Fibroblast of upper back skin (primary cell): ENCODE measurements at regions not wholly inside any gene's neighbourhood (a gene's known extent, or its start where the extent isn't known, plus 50 kb on each side); places are given as distances from the start of the nearest gene placed in this dataset.

Source experiments
- DNase-seq: peaks from one replicate; pipeline ENCODE4 v3.0.0-alpha.2; 2013

DNA sequence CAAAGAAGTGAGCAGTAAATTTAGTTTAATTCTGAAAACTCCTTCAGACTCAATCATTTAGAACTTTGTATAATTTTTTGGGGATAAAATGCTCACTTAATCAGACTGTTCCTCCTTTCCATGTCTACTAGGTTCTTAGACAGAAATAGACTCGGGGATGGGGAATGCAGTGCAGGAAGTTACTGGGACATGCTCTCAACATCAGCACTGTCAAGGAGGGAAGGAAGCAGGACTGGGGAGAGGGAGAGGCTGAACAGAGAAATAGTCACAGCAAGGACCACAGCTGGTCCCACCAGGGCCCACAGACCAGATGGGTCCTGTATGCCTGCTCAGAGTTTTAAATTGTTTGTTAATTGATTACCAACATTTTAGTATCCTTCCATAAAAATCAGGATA lies 310.1 kb upstream of the MSX2 start:
- DNase-seq, result no peak

DNA sequence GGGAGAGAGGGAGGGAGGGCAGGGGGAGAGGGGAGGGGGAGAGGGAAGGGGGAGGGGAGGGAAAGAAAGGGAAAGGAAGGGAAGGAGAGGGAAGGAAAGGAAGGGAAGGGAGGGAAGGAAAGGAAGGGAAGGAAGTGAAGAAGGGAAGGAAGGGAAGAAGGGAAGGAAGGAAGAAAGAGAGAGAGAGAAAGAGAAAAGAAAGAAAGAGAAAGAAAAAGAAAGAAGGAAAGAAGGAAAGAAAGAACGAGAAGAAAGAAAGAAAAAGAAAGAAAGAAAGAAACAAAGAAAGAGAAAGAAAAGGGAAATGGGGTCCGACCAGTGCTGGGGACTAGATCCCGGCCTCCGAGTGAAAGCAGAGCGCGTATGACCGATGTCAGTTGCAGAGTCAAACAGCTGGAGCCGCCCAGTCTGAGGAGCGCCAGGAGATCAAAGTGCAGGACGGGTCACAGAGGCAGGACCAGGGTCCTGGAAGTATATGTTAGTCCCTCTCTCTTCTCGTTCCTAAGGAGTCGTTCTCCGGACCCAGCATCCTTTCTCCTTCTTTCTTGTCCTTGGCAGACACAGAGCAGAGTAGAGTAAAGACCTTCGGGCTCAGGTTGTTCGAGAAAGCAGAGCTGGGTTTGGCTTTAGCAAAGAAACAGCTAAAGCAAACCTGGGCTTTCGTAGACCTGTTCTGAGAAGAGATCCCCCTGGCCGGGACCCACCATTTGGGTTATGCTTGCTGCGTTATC lies 305.4 kb upstream of the MSX2 start:
- no peak for DNase-seq

DNA sequence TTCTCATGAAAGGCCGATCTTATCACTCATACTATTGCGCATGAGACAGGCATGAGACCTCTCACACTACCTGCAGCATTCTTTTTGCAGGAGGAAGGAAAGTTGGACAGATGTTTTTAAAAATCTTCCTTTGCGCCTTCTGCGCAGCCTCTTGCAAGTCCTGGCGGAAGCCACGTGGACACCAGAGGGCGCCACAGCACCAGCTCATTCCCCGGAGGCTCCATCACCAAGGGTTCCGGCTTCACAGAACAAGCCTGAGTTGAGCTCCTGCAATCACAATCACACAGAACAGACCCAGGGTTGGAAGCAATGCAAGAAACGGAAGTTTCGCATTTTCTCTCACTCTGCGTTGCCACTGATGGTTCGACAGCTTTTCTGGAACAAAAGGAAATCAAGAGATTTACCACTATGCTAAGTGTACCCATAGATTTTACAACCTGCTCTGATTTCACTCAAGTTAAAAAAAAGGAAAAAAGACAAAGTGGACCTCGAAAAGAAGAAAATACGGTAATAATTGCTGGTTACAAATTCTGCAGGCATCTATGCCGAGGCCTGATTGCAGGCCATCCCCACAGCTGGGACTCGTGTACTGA lies 304.7 kb upstream of the MSX2 start:
- DNase-seq, result peak; percentile 85

DNA sequence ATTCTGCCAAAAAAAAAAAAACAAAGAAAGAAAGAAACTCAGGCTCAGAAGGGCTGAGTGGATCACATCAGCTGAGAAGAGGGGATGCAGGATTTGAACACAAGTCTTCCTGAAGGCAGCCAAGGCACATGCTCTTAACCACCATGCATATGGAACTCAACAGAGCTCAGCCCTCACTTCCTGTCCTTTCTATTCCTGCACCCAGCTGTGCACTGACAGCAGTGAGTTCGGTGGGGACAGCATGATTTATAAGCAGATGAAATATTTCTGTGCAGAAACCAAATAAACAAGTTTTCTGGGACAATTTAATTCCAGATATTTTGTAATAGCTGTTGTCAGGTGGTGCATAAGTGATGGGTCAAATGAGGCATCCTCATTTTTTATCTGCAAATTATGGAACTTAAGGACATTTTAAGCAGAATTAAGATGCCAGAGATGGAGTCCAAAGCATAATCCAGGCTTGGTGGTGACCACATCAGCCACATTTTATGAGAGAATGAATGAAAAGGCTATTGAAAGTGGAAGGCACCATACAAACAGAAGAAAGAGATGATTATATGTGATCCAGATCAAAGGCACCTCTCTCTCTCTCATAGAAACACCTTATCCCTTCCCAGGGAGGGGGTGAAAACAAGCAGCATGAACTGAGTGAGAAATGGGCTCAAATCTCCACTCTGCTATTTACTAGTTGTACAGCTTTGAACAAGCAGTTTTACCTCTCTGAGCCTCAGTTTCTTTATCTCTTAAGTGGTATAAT lies 303.6 kb upstream of the MSX2 start:
- no peak for DNase-seq

DNA sequence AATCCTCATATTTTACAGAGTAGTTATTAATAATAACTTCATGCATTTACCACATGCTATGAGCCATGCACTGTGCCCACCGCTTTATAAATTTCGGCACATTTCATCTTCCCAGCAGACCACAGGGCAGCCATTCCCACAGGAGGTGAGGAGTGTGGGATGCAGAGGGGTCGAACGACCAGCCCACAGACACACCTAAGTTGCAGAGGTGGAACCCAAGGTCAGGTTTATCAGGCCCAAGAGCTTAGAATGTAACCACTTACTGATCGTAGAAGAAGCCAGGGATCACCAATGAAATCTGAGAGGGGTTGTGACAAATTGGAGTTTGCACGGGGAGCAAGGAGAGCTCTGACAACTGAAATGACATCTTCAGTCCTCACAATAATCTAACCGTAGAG lies 303.0 kb upstream of the MSX2 start:
- no peak for DNase-seq

DNA sequence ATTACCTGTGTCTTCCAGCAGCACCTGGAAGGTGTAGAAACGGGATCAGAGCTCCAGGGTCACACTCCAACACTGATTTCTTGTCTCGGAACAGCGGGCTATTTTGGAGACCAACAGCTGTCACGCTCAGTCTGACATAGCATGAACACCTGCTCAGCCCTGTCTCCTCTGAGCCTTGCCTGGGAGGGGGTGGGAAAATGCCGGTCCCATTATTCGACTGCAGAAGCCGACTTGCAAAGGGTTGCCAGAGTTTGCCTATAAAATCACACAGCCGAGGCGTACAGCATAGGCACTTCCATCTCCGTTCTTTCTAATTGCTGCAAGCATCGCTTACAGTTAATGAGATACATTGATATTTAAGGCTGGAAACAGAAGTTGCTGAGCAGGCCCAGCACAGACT lies 300.8 kb upstream of the MSX2 start:
- no peak for DNase-seq

DNA sequence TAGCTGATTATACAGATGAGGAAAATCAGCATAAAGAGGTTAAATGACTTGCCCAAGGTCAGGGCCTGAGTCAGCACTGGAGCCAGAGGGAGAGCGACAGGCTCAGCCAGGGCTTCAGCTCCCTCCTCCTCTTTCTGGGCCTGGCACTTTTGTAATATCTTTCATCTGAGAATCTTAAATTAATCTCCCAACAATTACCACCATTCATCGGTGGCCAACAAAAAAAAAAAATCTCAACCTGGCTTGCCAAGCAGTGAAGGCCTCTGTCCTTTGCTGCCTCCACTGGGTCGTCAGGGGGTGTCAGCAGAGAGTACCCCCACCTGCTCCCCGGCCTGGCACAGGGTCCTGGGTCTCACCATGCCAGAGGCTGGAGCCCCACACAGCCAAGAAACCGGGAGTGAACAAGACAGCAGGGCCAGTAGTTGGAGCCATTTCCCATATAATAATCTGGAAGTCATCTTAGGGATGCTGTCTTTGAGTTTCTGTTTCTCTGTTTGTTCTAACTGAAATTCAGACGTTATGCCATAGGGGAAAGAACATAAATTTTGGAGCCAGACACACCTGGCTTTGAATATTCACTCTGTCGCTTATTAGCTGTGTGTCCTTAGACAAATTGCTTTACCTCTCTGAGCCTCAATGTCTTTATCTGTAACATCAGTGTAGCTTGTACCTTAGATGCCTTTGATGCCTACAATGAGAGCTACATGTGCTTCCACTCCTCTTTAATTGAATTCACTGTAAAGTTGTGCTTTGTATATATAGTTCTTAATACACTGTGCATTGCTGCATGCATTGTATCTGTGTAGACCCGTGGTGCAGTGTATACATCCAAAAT lies 299.9 kb upstream of the MSX2 start:
- DNase-seq, result no peak

DNA sequence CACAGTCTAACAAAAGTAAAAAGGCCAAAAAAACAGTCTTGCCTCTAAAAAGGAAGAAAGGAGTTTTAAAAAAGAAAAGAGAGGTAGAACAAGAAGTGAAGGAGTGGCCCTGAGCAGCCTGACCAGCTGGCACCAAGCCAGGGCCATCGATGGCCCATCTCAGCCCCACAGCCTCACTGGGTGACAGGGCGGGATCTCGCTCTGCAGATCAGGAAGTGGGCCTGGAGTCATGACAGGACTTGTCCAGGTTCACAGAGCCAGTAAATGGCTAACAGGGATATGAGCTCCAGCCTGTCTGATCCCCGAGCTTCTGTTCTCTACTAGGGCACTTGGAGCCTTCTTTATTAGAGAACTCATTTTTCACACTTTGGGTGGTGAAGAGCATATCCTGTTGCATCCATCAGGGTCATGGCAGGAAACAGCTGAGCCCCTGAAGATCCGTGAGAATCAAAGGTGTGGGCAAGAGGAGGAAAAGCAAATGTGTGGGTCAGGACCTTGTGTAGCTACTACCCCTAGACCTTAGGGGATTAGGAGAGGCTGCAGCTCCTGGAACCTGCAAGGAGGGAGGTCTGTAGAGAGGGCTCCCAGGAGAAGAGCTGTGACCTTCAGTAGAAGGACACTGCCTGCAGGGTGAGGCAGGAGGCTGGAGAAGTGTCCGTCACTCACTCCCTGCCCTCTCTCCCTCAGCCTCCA lies 299.0 kb upstream of the MSX2 start:
- no peak for DNase-seq

DNA sequence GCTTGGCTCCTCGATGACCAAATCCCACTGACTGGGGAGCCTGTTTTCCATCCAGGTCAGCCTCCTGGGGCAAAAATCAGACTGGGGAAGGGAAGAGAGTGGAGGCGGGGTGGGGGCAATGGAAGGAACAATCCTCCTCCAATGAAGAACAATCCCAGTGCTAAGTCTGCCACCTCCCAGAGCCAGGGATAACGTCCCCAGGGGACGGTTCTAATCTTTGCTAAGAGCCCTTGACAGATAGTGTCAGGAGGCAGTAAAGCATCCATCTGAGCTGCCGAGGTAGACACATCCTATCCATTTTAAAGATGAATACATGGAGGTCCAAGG lies 298.5 kb upstream of the MSX2 start:
- no peak for DNase-seq

DNA sequence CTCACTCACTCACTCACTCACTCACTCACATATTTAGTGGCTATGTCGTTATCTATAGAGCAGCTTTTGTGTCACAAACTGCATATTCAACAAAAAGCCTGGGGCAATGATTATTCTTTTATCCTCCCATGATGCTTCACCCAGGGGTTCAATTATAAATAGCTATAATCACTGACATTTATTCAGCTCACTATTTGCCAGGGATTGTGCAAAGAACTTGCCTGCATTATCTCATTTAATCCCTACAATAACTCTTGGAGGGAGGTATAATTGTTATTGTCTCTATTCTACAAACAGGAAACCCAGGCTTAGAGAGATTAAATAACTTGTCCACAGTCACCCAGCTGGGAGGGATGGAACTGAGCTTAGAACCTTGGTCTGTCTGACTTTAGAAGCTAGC lies 298.0 kb upstream of the MSX2 start:
- no peak for DNase-seq

DNA sequence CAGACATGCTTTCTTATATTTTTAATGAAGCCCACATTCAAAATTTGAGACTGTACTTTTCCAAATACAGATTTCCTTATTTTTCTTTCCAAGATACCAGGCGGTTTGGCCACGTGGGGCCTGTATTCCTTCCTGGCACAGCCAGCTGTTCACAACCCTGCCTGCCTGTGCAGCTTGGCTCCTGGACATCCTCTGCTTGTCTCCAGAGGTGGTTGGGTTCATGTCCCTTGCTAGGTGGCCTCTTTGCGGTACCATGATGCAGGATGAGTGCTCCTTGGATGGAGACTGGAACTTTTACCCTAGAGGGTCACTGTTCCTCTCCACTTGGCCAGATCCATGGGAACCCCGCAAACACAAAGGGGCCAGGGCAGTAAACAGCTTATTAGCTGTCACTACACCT lies 297.5 kb upstream of the MSX2 start:
- no peak for DNase-seq

DNA sequence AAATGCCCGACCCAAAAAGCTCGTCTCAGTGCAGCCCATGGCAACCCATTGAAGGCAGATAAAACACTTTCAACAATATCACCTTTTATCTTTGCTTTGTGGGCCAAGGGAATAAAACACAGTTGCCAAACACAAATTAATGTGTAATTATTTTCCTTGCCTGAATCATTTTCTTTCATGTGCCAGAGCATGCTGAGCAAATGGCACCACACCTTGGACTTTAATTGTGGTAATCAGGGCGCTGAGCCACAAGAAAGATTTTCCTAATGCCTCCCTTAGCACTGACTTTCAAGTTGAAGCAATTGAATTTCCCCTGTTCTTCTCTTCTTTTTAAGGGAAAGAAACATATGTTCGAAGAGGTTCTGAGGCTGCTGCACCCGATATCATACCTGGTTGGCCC lies 297.1 kb upstream of the MSX2 start:
- DNase-seq, result no peak

DNA sequence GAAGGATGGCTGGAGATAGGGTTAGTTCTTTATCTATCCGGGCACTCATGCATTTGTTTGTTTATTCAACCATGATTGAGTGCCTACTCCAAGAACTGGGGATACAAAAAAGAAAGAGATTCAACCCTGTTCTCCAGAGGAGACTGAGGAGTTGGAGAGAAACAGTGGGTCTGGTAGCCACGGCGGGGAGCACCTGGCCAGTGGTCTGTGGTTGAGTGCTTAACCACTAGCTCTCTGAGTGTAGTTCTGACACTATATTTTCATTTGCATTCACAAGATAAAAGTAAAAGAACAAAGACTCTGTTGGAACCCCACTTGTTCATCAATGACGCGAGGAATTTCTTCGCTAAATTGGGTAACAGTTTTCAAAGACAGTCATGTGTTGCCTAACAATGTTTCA lies 295.5 kb upstream of the MSX2 start:
- DNase-seq, result no peak

DNA sequence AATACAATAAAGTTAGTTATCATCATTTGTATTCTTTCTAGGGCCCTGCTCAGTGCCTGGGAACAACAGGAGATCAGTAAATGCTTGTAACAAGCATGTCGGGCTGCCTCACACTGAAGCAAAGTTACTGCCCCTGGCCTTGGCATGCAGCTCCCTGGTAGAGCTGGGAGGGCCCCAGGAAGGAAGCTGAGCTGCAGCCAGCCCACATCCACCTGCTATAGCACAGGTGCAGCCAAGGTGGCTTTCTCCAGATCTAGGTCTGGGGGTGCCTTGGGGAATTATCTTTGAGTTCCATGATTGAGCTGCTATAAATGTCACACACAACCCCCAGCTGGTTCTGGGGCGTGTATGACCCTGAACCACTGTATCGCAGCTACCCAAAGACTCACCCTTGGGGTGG lies 293.4 kb upstream of the MSX2 start:
- DNase-seq, result no peak

DNA sequence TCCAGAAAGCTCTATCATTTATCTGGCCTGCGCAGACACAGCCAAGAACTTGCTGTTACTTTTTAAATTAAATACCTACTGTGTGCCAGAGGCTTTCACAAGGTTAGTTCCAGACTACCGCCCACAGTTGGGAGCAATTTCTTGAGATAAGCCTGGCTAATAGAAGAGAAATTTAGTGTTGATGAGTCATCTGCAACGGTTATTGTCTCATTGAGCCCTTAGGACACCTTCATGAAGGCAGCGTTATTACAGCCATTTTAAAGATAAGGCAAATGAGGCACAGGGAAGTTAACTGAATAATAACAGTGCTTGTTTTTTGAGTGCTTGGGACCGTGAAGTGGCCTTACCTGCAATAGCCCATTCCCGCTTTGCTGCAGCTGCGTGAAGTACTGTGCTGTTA lies 292.9 kb upstream of the MSX2 start:
- no peak for DNase-seq

DNA sequence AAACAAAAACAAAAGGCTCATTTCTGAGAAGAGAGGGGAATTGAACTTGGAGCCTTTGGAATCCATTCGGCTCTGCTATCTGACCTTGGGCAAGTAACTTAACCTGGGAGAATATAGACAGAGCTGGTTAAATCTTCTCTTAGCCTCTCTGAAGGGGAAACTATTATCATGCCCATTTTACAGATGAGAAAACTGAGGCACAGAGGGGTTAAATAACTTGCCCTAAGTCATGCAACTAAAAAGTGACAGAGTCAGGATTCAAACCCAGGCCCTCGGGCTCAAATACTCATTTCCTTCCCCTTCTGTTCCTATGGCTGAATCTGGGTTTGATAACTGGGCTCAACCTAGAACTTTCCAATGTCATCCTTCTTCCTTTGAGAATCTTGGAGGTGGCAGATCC lies 291.3 kb upstream of the MSX2 start:
- no peak for DNase-seq

DNA sequence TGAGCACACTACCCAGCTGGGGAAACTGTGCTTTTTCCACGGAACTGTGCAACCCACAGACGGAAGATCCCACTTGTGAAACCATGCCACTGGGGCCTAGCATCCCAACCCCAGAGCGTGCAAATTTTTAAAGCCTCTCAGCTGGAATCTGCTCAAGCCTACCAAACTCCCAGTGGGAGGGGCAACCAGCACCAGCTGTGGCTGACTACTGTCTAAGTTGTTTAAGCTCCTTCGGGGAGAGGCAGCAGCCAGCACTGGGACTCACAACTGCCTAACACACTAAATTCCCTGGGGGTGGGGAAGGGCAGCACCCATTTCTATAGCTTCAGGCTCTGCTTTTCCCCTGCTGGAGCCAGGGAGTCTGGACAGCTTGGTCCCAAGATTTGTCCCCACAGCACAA lies 287.6 kb upstream of the MSX2 start:
- no peak for DNase-seq

DNA sequence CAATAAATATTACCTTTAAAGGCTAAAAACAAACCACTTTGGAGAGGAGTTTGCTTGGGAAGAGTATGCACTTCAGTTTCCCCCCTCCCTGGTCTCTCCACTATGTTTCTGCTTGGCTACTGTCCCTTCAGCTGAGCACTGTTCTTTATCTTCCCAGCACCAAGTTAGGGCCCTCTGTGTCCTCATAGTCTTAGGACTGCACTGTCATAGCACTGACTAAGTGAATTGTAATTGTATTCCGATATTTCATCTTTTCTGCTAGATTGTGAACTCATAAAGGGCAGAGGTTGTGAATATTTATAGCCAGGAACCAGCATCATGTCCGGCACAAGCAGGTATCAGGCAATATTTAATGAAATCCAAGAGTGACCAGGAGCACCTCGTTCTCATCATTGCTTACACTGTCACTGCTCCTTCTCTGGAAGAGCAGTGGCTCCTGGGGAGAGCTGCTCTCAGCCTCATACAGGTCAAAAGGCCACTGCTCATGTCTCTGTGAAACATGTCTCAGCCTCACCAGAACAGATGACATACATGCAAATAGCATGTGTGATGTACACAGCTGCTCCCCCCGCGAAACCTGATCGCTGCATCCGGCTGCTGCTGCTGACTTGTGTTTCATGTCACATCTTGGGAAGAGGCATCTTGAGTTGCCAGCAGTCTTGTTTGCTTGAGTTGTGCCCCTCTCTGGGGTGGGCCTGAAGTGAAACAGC lies 279.7 kb upstream of the MSX2 start:
- DNase-seq, result no peak

DNA sequence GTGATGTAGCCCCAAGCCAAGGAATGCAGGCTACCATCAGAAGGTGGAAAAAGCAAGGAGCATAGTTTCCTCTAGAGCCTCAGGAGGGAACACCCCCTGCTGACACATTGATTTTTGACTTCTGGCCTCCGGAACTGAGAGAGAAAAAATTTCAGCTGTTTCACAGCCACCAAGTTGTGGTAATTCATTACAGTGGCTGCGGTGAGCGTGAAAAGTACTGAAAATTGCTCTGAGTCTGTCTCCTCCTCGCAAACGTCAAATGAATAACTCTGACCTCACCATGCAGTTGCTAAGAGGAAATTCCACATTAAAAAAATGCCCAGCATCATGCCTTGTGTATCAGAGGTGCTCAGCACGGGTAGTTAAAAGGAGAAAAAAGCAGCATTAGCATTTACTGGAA lies 277.9 kb upstream of the MSX2 start:
- DNase-seq, result no peak

DNA sequence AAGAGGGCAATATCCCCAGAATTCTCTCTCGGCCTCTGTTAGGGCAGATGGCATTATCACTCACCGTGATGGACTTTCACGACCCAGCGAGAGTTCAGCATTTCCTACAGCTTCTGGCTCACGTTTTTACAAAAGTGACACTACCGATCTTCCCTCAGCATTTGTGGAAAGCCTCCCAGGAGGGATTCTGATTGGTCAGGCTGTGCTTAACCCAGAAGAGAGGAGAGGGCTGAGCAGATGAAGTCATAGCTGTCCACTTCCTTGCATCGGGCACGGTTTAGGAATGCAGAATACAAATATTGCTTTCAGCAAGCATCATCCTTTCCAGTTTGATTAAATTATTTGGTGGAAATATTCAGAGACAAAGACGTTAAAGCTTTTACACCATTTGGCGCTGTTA lies 277.4 kb upstream of the MSX2 start:
- DNase-seq, result no peak

DNA sequence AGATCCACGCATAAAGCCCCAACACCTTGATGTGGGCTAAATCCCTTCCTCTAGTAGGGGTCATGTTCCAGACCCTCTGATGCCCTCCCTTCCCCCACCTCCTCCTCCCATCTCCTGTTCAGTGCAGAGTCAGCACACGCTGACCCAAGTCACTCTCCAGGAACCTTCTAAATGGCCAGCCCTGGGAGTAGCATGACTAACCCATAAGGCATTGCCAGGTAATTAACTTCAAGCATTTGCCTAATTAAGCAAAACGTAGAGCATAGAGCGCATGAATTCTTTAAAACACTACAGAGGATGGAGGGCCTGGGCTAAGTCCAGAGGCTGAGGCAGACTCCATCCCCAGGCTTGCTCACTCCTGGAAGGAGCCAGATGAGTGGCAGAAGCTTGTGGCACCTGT lies 276.3 kb upstream of the MSX2 start:
- no peak for DNase-seq

DNA sequence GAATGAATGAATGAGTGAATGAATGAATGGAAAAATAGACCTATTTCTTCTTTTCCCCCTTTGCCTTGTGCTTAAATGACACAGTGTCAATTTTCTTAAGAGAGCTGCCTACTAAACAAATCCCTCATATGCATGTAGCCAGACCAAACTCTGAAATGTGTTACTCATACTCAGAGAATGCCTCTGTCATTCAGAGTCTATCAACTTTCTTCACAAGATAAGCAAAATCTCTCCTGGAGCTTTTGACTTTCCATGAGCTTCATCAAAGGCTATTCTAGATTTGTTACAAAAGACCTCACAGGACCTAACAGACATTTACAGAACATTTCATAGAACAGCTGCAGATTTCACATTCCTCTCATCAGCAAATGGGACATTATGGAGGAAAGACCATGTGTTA lies 275.7 kb upstream of the MSX2 start:
- no peak for DNase-seq
